CD14-positive monocyte (primary cell): ENCODE measurements at regions not wholly inside any gene's neighbourhood (a gene's known extent, or its start where the extent isn't known, plus 50 kb on each side); places are given as distances from the start of the nearest gene placed in this dataset.
A peak's percentile ranks its signal among the peaks of the same experiment; 100 is the strongest.

ENCODE experiments used
- DNase-seq, 3 donors: peaks; one replicate each; pipeline ENCODE4 v3.0.0-alpha.2; 2011 to 2022
- H2AFZ ChIP-seq: 2 replicates; pipeline ENCODE4 v1.6.0; 2012; ENCODE audit warnings: mild to moderate bottlenecking, low read depth, low read length, inconsistent platforms; ENCODE audit not compliant: insufficient read depth, poor library complexity, severe bottlenecking
- H3K27ac ChIP-seq, 2 donors: 1 replicate in 1 of 2; 2 replicates in 1 of 2; pipeline ENCODE4 v1.5.1; 2012 to 2013; ENCODE audit warnings: low read length in 2 of 2, control low read depth in 1 of 2, inconsistent platforms in 1 of 2, low read depth in 1 of 2, mild to moderate bottlenecking in 1 of 2
- H3K27me3 ChIP-seq, 2 donors: one replicate each; pipeline versions ENCODE4 v1.6.0 to v1.6.1; 2011 to 2013; ENCODE audit warnings: low read length in 2 of 2; ENCODE audit not compliant: control insufficient read depth in 2 of 2, insufficient read depth in 2 of 2
- H3K36me3 ChIP-seq, 2 donors: replicated peaks in 1 of 2; 1 replicate in 1 of 2; 2 replicates in 1 of 2; pipeline versions ENCODE4 v1.5.1 to v1.6.1; 2012 to 2013; ENCODE audit warnings: low read length in 2 of 2, control low read depth in 1 of 2, inconsistent platforms in 1 of 2, mild to moderate bottlenecking in 1 of 2; ENCODE audit not compliant: insufficient read depth in 2 of 2, control insufficient read depth in 1 of 2
- H3K4me1 ChIP-seq, 2 donors: 1 replicate in 1 of 2; 2 replicates in 1 of 2; pipeline versions ENCODE4 v1.5.1 to v1.6.1; 2012 to 2013; ENCODE audit warnings: low read length in 2 of 2, control low read depth in 1 of 2, inconsistent platforms in 1 of 2, mild to moderate bottlenecking in 1 of 2, moderate library complexity in 1 of 2; ENCODE audit not compliant: insufficient read depth in 2 of 2, control insufficient read depth in 1 of 2
- H3K4me2 ChIP-seq: replicated peaks from 2 replicates; pipeline ENCODE3; 2012; ENCODE audit warnings: low read length, moderate library complexity, mild to moderate bottlenecking; ENCODE audit not compliant: poor library complexity, severe bottlenecking; ENCODE audit errors: extremely low read depth
- H3K4me3 ChIP-seq, 3 experiments: fragments of 200-600 bp in 1 of 3; sonication (generic) in 1 of 3; replicated peaks in 1 of 3; 1 replicate in 2 of 3; 2 replicates in 1 of 3; pipeline ENCODE4 v1.5.1; 2011 to 2013; ENCODE audit warnings: low read length in 3 of 3, mild to moderate bottlenecking in 3 of 3, control low read depth in 2 of 3, low read depth in 2 of 3, inconsistent platforms in 1 of 3, moderate library complexity in 1 of 3
- H3K79me2 ChIP-seq: 2 replicates; pipeline ENCODE4 v1.6.0; 2012; ENCODE audit warnings: mild to moderate bottlenecking, control low read depth, inconsistent platforms, low read length, moderate library complexity; ENCODE audit not compliant: insufficient read depth
- H3K9ac ChIP-seq: 2 replicates; pipeline ENCODE4 v1.6.0; 2017; ENCODE audit warnings: low read length, mild to moderate bottlenecking; ENCODE audit not compliant: insufficient read depth, poor library complexity, severe bottlenecking
- H3K9me3 ChIP-seq, 2 donors: replicated peaks in 1 of 2; 1 replicate in 1 of 2; 2 replicates in 1 of 2; pipeline versions ENCODE4 v1.5.1 to v1.6.1; 2012 to 2013; ENCODE audit warnings: low read length in 2 of 2, control low read depth in 1 of 2; ENCODE audit not compliant: control insufficient read depth in 1 of 2, insufficient read depth in 1 of 2
- H4K20me1 ChIP-seq: 2 replicates; pipeline ENCODE4 v1.6.0; 2012; ENCODE audit warnings: mild to moderate bottlenecking, low read length, control low read depth, moderate library complexity; ENCODE audit not compliant: insufficient read depth
- H3K27ac Mint-ChIP-seq, 7 donors: one replicate each; pipeline ENCODE4 v1.8.0; 2020; ENCODE audit warnings: mild to moderate bottlenecking in 7 of 7, mixed read lengths in 7 of 7, moderate library complexity in 6 of 7, inconsistent platforms in 2 of 7
- H3K27me3 Mint-ChIP-seq, 3 donors: one replicate each; pipeline ENCODE4 v1.8.0; 2021 to 2022; ENCODE audit warnings: low read depth in 3 of 3, mild to moderate bottlenecking in 3 of 3, mixed read lengths in 3 of 3, moderate library complexity in 3 of 3, inconsistent platforms in 1 of 3
- H3K36me3 Mint-ChIP-seq, 2 donors: one replicate each; pipeline ENCODE4 v1.8.0; 2020; ENCODE audit warnings: mixed read lengths in 2 of 2, inconsistent platforms in 1 of 2, mild to moderate bottlenecking in 1 of 2
- H3K4me1 Mint-ChIP-seq: one replicate; pipeline ENCODE4 v1.8.0; 2020; ENCODE audit warnings: mild to moderate bottlenecking, mixed read lengths
- H3K4me3 Mint-ChIP-seq, 2 donors: one replicate each; pipeline ENCODE4 v1.8.0; 2020; ENCODE audit warnings: mild to moderate bottlenecking in 2 of 2, mixed read lengths in 2 of 2, moderate library complexity in 1 of 2
- H3K9me3 Mint-ChIP-seq, 7 donors: one replicate each; pipeline ENCODE4 v1.8.0; 2020 to 2022; ENCODE audit warnings: mixed read lengths in 7 of 7, mild to moderate bottlenecking in 6 of 7, moderate library complexity in 6 of 7, inconsistent platforms in 2 of 7
- WGBS: methylation state at CpG from one replicate; pipeline ENCODE4 v1.1.5; 2013; ENCODE audit warnings: missing lambda C conversion rate; ENCODE audit not compliant: insufficient coverage; 5-methylcytosine and 5-hydroxymethylcytosine counted together
- intact Hi-C, 2 donors: fragments of 100-400 bp; cut with micrococcal nuclease; formaldehyde crosslinking; loops; one replicate each; pipeline versions ENCODE4 v1.15.0 to v1.15.1; 2023
- TF ChIP-seq, protein P1 (sequence below): fragments of 200-600 bp; IDR thresholded peaks from one replicate; pipeline ENCODE4 v1.8.0; 2022; ENCODE audit warnings: antibody characterized with exemption, mild to moderate bottlenecking

- no peaks in the 10 kb centered on the region for H3K27me3 ChIP-seq
- H3K4me3 Mint-ChIP-seq, result peak overlapping the region; percentile 7 to 64
- H4K20me1 ChIP-seq, result no peaks in the 10 kb centered on the region
- no peaks in the 10 kb centered on the region for H3K27me3 Mint-ChIP-seq
- peak overlapping the region in 1 of 3 experiments; percentile 23 for H3K4me3 ChIP-seq
- H3K27ac Mint-ChIP-seq, result peak overlapping the region in 6 of 7 donors; percentile 17 to 78 (median 62)
- peaks cover 28 to 37% of the 10 kb centered on the region in 2 donors for H3K4me1 ChIP-seq
- TF ChIP-seq, protein P1, sequence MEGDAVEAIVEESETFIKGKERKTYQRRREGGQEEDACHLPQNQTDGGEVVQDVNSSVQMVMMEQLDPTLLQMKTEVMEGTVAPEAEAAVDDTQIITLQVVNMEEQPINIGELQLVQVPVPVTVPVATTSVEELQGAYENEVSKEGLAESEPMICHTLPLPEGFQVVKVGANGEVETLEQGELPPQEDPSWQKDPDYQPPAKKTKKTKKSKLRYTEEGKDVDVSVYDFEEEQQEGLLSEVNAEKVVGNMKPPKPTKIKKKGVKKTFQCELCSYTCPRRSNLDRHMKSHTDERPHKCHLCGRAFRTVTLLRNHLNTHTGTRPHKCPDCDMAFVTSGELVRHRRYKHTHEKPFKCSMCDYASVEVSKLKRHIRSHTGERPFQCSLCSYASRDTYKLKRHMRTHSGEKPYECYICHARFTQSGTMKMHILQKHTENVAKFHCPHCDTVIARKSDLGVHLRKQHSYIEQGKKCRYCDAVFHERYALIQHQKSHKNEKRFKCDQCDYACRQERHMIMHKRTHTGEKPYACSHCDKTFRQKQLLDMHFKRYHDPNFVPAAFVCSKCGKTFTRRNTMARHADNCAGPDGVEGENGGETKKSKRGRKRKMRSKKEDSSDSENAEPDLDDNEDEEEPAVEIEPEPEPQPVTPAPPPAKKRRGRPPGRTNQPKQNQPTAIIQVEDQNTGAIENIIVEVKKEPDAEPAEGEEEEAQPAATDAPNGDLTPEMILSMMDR, result no peak
- H3K9me3 Mint-ChIP-seq, result no peaks in the 10 kb centered on the region
- H3K79me2 ChIP-seq, result no peaks in the 10 kb centered on the region
- WGBS, result no CpG with 5 or more reads among the region's 3 CpGs
- intact Hi-C loops, result no loop called here
- H3K4me2 ChIP-seq, result peak overlapping the region; percentile 48
- no peaks in the 10 kb centered on the region for H3K36me3 Mint-ChIP-seq
- no peak overlapping the region for H2AFZ ChIP-seq
- H3K36me3 ChIP-seq, result no peaks in the 10 kb centered on the region
- no peak overlapping the region for H3K9ac ChIP-seq
- H3K4me1 Mint-ChIP-seq, result peaks cover 35% of the 10 kb centered on the region
- peak; percentile 58 to 78 (median 77) for DNase-seq
- H3K9me3 ChIP-seq, result no peaks in the 10 kb centered on the region
- no peak overlapping the region for H3K27ac ChIP-seq
Measured at GRCh38 chr4:74632634-74633033, 161.7 kb downstream of the BTC start.

DNA sequence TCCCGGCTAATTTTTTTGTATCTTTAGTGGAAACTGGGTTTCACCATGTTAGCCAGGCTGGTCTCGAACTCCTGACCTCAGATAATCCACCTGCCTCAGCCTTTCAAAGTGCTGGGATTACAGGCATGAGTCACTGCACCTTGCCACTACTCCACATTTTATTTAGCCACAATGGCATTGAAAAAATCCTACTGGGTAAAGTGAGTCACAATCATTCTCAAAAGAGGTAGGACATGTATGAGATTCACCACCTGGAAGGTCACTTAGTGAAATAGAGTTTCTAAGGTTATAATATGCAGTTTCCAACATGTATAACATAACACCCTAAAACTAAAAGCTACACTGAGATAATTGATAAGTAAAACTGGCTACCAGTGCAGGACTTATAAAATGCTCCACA, 159.2 kb downstream of the BTC start:
- H3K36me3 ChIP-seq, result no peaks in the 10 kb centered on the region
- H3K4me1 ChIP-seq, result peaks cover 22 to 27% of the 10 kb centered on the region in 2 donors
- no peak overlapping the region for H2AFZ ChIP-seq
- no peaks in the 10 kb centered on the region for H3K27me3 ChIP-seq
- H3K4me1 Mint-ChIP-seq, result peaks cover 29% of the 10 kb centered on the region
- no peaks in the 10 kb centered on the region for H3K9me3 ChIP-seq
- no peaks in the 10 kb centered on the region for H4K20me1 ChIP-seq
- intact Hi-C loops, result no loop called here
- H3K27ac Mint-ChIP-seq, result no peak overlapping the region
- H3K27ac ChIP-seq, result no peak overlapping the region
- H3K4me2 ChIP-seq, result no peak overlapping the region
- WGBS, result 82% methylated on average over 2 of the region's 2 CpGs
- H3K27me3 Mint-ChIP-seq, result no peaks in the 10 kb centered on the region
- no peaks in the 10 kb centered on the region for H3K36me3 Mint-ChIP-seq
- no peak overlapping the region for H3K9ac ChIP-seq
- H3K9me3 Mint-ChIP-seq, result no peaks in the 10 kb centered on the region
- no peak for DNase-seq
- no peaks in the 10 kb centered on the region for H3K79me2 ChIP-seq
- H3K4me3 ChIP-seq, result no peak overlapping the region
- TF ChIP-seq, protein P1, result no peak
- no peak overlapping the region for H3K4me3 Mint-ChIP-seq
